ENCODE measurements at regions not wholly inside any gene's neighbourhood (a gene's known extent, or its start where the extent isn't known, plus 50 kb on each side); places are given as distances from the start of the nearest gene placed in this dataset.

GRCh38 chr3:39593341-39593740 is 125.9 kb downstream of the MOBP start:
- no peak for TF ChIP-seq CTCF (IDR thresholded peaks at IDR 0.05)
- TF ChIP-seq POLR2A (IDR thresholded peaks at IDR 0.05) = no peak
